ENCODE measurements at regions not wholly inside any gene's neighbourhood (a gene's known extent, or its start where the extent isn't known, plus 50 kb on each side); places are given as distances from the start of the nearest gene placed in this dataset.

- no peak for TF ChIP-seq EZH2phosphoT487 (IDR thresholded peaks at IDR 0.05; ENCODE audit: insufficient read depth, low read depth)
- no peak for TF ChIP-seq EZH2 (IDR thresholded peaks at IDR 0.05; ENCODE audit: insufficient read depth, poor library complexity, severe bottlenecking)
Observed at GRCh38 chr7:70997261-70997660, 134.7 kb upstream of the GALNT17 start.

All from GM23248 (cell line).